Fibroblast of lung (primary cell): ENCODE measurements at regions not wholly inside any gene's neighbourhood (a gene's known extent, or its start where the extent isn't known, plus 50 kb on each side); places are given as distances from the start of the nearest gene placed in this dataset.

Experiments
- DNase-seq, 2 donors: peaks; one replicate each; pipeline versions ENCODE4 v3.0.0 to v3.0.0-alpha.2; 2010; ENCODE audit warnings: low read depth in 2 of 2
- H2AFZ ChIP-seq: 2 replicates; pipeline ENCODE4 v1.5.1; 2012; ENCODE audit warnings: low read length, control low read depth, inconsistent platforms
- H3K27ac ChIP-seq: 2 replicates; pipeline ENCODE4 v1.5.1; 2011; ENCODE audit warnings: low read length, control low read depth; ENCODE audit not compliant: insufficient read depth
- H3K27me3 ChIP-seq: 2 replicates; pipeline ENCODE4 v1.5.1; 2011; ENCODE audit warnings: mild to moderate bottlenecking, low read length; ENCODE audit not compliant: control insufficient read depth, insufficient read depth
- H3K36me3 ChIP-seq: 2 replicates; pipeline ENCODE4 v1.5.1; 2011; ENCODE audit warnings: low read length; ENCODE audit not compliant: control insufficient read depth, insufficient read depth
- H3K4me1 ChIP-seq: 2 replicates; pipeline ENCODE4 v1.5.1; 2011; ENCODE audit warnings: low read length; ENCODE audit not compliant: control insufficient read depth, insufficient read depth; ENCODE audit errors: extremely low read depth
- H3K4me2 ChIP-seq: 2 replicates; pipeline ENCODE4 v1.5.1; 2011; ENCODE audit warnings: low read length, control low read depth; ENCODE audit not compliant: insufficient read depth; ENCODE audit errors: extremely low read depth
- H3K4me3 ChIP-seq, 4 experiments: fragments of 200-600 bp in 1 of 4; sonication (generic) in 1 of 4; replicated peaks in 1 of 4; 2 replicates each; pipeline ENCODE4 v1.5.1; 2011 to 2016; ENCODE audit warnings: low read length in 4 of 4, low read depth in 3 of 4, mild to moderate bottlenecking in 3 of 4, control low read depth in 2 of 4, inconsistent platforms in 1 of 4, mixed read lengths in 1 of 4; ENCODE audit not compliant: insufficient read depth in 1 of 4; ENCODE audit errors: control extremely low read depth in 1 of 4
- H3K79me2 ChIP-seq: 2 replicates; pipeline ENCODE4 v1.5.1; 2012; ENCODE audit warnings: mild to moderate bottlenecking, low read length, inconsistent platforms; ENCODE audit not compliant: control insufficient read depth, insufficient read depth
- H3K9ac ChIP-seq: 2 replicates; pipeline ENCODE4 v1.5.1; 2011; ENCODE audit warnings: mild to moderate bottlenecking, low read length, control low read depth; ENCODE audit not compliant: insufficient read depth
- H3K9me3 ChIP-seq: 2 replicates; pipeline ENCODE4 v1.5.1; 2012; ENCODE audit warnings: low read depth, low read length; ENCODE audit not compliant: control insufficient read depth, insufficient read depth
- H4K20me1 ChIP-seq: 2 replicates; pipeline ENCODE4 v1.5.1; 2011; ENCODE audit warnings: low read length; ENCODE audit not compliant: control insufficient read depth, insufficient read depth; ENCODE audit errors: extremely low read depth
- EZH2 ChIP-seq: IDR thresholded peaks from 2 replicates; pipeline ENCODE4 v1.5.1; 2012; ENCODE audit warnings: low read length, control low read depth, mild to moderate bottlenecking; ENCODE audit errors: missing control alignments
- TF ChIP-seq, protein P1 (sequence below), 2 donors: IDR thresholded peaks in 1 of 2; conservative IDR thresholded peaks in 1 of 2; 1 replicate in 1 of 2; 2 replicates in 1 of 2; pipeline ENCODE4 v1.5.1; 2011 to 2012; ENCODE audit warnings: low read length in 2 of 2, control low read depth in 1 of 2, inconsistent platforms in 1 of 2, low read depth in 1 of 2, mild to moderate bottlenecking in 1 of 2

DNA sequence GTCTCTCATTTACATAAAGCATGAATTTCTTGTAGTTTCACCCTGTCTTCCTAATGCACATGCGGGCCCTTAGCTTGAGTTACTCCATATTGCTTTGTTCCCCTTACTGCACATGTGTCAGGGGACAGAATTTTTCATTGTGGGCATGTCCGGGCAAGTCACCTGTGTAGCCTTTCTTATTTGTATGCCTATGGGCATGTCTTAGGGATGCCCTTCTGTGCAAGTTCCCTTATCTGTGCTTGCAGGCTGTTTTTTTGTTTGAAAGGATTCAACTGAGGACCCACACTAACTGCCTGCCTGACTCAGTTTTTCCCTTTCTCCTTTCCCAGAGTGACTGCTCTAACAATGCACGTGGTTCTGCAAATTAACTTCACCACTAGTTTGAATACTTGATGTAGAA, 161.7 kb downstream of the YTHDC2 start:
- no peak overlapping the region for H2AFZ ChIP-seq
- H4K20me1 ChIP-seq: no peaks in the 10 kb centered on the region
- no peak overlapping the region for H3K9ac ChIP-seq
- no peaks in the 10 kb centered on the region for H3K4me1 ChIP-seq
- no peaks in the 10 kb centered on the region for H3K36me3 ChIP-seq
- no peaks in the 10 kb centered on the region for H3K9me3 ChIP-seq
- H3K27me3 ChIP-seq: no peaks in the 10 kb centered on the region
- no peak overlapping the region for H3K4me2 ChIP-seq
- H3K27ac ChIP-seq: no peak overlapping the region
- TF ChIP-seq, protein P1, sequence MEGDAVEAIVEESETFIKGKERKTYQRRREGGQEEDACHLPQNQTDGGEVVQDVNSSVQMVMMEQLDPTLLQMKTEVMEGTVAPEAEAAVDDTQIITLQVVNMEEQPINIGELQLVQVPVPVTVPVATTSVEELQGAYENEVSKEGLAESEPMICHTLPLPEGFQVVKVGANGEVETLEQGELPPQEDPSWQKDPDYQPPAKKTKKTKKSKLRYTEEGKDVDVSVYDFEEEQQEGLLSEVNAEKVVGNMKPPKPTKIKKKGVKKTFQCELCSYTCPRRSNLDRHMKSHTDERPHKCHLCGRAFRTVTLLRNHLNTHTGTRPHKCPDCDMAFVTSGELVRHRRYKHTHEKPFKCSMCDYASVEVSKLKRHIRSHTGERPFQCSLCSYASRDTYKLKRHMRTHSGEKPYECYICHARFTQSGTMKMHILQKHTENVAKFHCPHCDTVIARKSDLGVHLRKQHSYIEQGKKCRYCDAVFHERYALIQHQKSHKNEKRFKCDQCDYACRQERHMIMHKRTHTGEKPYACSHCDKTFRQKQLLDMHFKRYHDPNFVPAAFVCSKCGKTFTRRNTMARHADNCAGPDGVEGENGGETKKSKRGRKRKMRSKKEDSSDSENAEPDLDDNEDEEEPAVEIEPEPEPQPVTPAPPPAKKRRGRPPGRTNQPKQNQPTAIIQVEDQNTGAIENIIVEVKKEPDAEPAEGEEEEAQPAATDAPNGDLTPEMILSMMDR (conservative IDR thresholded peaks at IDR 0.05 in 1 of 2, IDR thresholded peaks at IDR 0.05 in 1 of 2; ENCODE audit: low read depth in 1 of 2, low read length in 2 of 2): no peak
- no peak for TF ChIP-seq EZH2
- no peak for DNase-seq
- no peaks in the 10 kb centered on the region for H3K79me2 ChIP-seq
- H3K4me3 ChIP-seq: no peak overlapping the region

DNA sequence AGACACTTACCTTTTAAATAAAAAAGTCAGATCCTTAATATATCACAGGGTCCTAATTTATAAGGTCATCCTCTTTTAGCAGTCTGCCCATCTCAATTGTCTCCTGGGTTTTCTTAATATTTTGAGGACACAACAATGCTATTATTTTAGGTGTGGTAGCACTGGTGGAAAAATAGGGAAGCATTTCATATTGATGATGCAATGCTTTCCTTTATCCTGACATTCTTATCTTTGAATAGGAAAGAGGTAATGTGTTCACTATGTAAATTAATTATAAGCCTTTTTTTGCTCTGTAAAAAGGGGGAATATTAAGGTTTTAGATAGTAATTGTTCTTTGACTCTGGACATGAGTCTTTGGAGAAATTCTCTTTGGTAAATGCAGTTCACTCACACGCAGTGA, 164.7 kb downstream of the YTHDC2 start:
- H3K27me3 ChIP-seq: no peaks in the 10 kb centered on the region
- no peak overlapping the region for H3K4me3 ChIP-seq
- no peaks in the 10 kb centered on the region for H3K79me2 ChIP-seq
- H4K20me1 ChIP-seq: no peaks in the 10 kb centered on the region
- H3K36me3 ChIP-seq: no peaks in the 10 kb centered on the region
- TF ChIP-seq, protein P1 (conservative IDR thresholded peaks at IDR 0.05 in 1 of 2, IDR thresholded peaks at IDR 0.05 in 1 of 2; ENCODE audit: low read depth in 1 of 2, low read length in 2 of 2): no peak
- no peak for TF ChIP-seq EZH2
- no peaks in the 10 kb centered on the region for H3K9me3 ChIP-seq
- no peak overlapping the region for H3K27ac ChIP-seq
- H2AFZ ChIP-seq: no peak overlapping the region
- no peak overlapping the region for H3K4me2 ChIP-seq
- no peak for DNase-seq
- H3K4me1 ChIP-seq: no peaks in the 10 kb centered on the region
- H3K9ac ChIP-seq: no peak overlapping the region

DNA sequence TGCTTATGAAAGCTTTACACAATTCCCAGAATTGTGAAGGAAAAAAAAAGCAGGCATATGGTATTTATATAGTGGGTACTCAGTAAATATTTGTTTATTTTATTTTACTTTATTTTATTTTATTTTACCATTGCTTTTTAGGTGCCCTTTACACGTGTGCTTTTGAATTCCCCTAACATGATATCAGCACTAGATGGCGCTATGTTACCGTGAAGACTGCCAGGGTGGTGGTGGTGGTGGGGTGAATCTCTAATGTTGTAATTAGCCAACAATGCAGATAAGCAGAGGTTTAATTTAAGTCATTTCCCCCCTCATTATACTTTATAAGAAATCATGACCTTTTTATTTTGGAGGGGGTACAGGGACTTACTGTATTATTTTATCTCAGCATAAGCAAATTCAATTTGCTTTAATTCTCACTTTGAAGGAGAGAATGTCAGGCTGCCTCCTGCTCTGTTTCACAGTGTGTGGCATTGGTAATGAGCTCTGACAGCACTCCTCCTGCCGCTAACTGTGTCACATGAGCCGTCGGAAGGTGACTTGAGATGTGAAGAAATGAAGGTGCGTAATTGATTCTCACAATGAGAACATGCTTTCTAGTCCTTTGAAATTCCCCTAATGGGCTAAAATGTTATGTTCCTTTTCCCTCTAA, 165.6 kb downstream of the YTHDC2 start:
- no peak overlapping the region for H3K4me3 ChIP-seq
- H3K4me2 ChIP-seq: no peak overlapping the region
- TF ChIP-seq, protein P1 (conservative IDR thresholded peaks at IDR 0.05 in 1 of 2, IDR thresholded peaks at IDR 0.05 in 1 of 2; ENCODE audit: low read depth in 1 of 2, low read length in 2 of 2): peak; percentile 67 to 73
- TF ChIP-seq EZH2: no peak
- no peaks in the 10 kb centered on the region for H3K36me3 ChIP-seq
- DNase-seq: peak; percentile 19 to 58
- H3K4me1 ChIP-seq: no peaks in the 10 kb centered on the region
- H3K79me2 ChIP-seq: no peaks in the 10 kb centered on the region
- no peak overlapping the region for H3K9ac ChIP-seq
- H3K27ac ChIP-seq: no peak overlapping the region
- no peak overlapping the region for H2AFZ ChIP-seq
- no peaks in the 10 kb centered on the region for H4K20me1 ChIP-seq
- no peaks in the 10 kb centered on the region for H3K27me3 ChIP-seq
- H3K9me3 ChIP-seq: no peaks in the 10 kb centered on the region
